Right atrium auricular region (tissue), 2 donors: ENCODE measurements at regions not wholly inside any gene's neighbourhood (a gene's known extent, or its start where the extent isn't known, plus 50 kb on each side); places are given as distances from the start of the nearest gene placed in this dataset.
"Not testable (repeated sequence)": the region's sequence is repeated elsewhere in the genome, so short reads cannot be mapped to it uniquely, and the experiment has no call there.

Source experiments
- DNase-seq: peaks from one replicate; pipeline ENCODE4 v3.0.0-alpha.2; 2019; ENCODE audit warnings: low spot score
- H3K27ac ChIP-seq, 2 donors: fragments of 200-600 bp; sonication (generic); 1 replicate in 1 of 2; 2 replicates in 1 of 2; pipeline ENCODE4 v1.5.1; 2016 to 2019
- H3K27me3 ChIP-seq, 2 donors: fragments of 200-600 bp; sonication (generic); one replicate each; pipeline versions ENCODE4 v1.5.1 to v1.6.0; 2017 to 2019
- H3K36me3 ChIP-seq: fragments of 200-600 bp; sonication (generic); one replicate; pipeline ENCODE4 v1.5.1; 2016
- H3K4me1 ChIP-seq, 2 donors: fragments of 200-600 bp; sonication (generic); one replicate each; pipeline versions ENCODE4 v1.5.1 to v1.6.0; 2017 to 2019
- H3K4me3 ChIP-seq, 2 donors: fragments of 200-600 bp; sonication (generic); 1 replicate in 1 of 2; 2 replicates in 1 of 2; pipeline ENCODE4 v1.5.1; 2017 to 2019; ENCODE audit warnings: mild to moderate bottlenecking in 1 of 2, moderate library complexity in 1 of 2
- H3K9me3 ChIP-seq, 2 donors: fragments of 200-600 bp; sonication (generic); one replicate each; pipeline ENCODE4 v1.5.1; 2019
- TF ChIP-seq, protein P1 (sequence below), 2 donors: fragments of 200-600 bp; sonication (generic); IDR thresholded peaks; one replicate each; pipeline ENCODE4 v1.5.1; 2019; ENCODE audit warnings: antibody characterized with exemption in 2 of 2

DNA sequence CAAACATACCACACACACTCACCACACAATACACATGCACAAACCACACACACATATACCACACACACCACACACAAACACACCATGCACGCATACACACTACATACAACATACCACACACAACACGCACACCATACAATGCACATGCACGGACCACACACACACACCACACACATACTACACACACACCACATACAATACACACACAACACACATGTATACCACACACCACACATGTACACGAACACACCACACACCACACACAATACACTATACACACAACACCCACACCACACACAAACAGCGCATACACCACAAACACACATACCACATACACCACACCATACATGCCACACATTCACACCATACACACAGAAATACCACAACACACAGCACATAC lies 480.3 kb downstream of the DIRAS2 start:
- no peak overlapping the region for H3K4me3 ChIP-seq
- no peaks in the 10 kb centered on the region for H3K9me3 ChIP-seq
- no peaks in the 10 kb centered on the region for H3K27me3 ChIP-seq
- no peaks in the 10 kb centered on the region for H3K36me3 ChIP-seq
- H3K4me1 ChIP-seq, result no peaks in the 10 kb centered on the region
- DNase-seq, result no peak
- H3K27ac ChIP-seq, result no peak overlapping the region
- TF ChIP-seq, protein P1, sequence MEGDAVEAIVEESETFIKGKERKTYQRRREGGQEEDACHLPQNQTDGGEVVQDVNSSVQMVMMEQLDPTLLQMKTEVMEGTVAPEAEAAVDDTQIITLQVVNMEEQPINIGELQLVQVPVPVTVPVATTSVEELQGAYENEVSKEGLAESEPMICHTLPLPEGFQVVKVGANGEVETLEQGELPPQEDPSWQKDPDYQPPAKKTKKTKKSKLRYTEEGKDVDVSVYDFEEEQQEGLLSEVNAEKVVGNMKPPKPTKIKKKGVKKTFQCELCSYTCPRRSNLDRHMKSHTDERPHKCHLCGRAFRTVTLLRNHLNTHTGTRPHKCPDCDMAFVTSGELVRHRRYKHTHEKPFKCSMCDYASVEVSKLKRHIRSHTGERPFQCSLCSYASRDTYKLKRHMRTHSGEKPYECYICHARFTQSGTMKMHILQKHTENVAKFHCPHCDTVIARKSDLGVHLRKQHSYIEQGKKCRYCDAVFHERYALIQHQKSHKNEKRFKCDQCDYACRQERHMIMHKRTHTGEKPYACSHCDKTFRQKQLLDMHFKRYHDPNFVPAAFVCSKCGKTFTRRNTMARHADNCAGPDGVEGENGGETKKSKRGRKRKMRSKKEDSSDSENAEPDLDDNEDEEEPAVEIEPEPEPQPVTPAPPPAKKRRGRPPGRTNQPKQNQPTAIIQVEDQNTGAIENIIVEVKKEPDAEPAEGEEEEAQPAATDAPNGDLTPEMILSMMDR (IDR thresholded peaks at IDR 0.05), result no peak

DNA sequence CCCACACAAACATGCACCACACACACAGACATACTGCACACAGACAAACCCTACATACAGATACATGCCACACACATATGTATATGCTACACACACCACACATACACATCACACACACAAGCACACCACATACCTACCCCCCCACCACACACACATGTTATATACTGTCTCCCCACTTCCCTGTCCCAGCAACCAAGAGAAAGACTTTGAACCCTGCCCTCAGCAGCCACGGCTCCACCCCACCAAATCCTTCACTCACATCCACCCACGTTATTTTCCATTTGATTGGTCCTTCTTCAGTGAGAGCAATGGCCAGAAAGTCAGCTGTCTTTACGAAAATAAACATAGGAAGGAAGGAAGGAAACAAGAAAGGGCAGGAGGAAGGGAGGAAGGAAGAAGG lies 479.8 kb downstream of the DIRAS2 start:
- no peak overlapping the region for H3K4me3 ChIP-seq
- H3K27ac ChIP-seq, result no peak overlapping the region
- no peaks in the 10 kb centered on the region for H3K36me3 ChIP-seq
- TF ChIP-seq, protein P1 (IDR thresholded peaks at IDR 0.05), result no peak
- no peaks in the 10 kb centered on the region for H3K4me1 ChIP-seq
- no peaks in the 10 kb centered on the region for H3K9me3 ChIP-seq
- no peak for DNase-seq
- H3K27me3 ChIP-seq, result no peaks in the 10 kb centered on the region

DNA sequence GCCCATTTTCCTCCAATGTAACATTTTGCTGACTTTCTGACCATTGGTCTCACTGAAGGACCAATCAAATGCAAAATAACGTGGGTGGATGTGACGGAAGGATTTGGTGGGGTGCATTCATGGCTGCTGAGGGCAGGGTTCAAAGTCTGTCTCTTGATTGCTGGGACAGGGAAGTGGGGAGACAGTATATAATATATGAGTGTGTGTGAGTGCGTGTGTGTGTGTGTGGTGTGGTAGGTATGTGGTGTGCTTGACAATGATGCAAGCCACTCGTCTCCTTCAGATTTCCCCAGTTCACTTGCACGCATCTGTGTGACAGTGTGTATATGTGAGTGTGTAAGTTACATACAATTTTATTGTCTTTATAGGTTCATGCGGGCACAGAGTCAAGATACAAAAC lies 477.3 kb downstream of the DIRAS2 start:
- Histone ChIP-seq H3K36me3 (no peaks in the 10 kb centered on the region), H3K4me1 (no peaks in the 10 kb centered on the region), H3K27me3 (no peaks in the 10 kb centered on the region), H3K9me3 (no peaks in the 10 kb centered on the region), H3K4me3 (no peak overlapping the region), H3K27ac (no peak overlapping the region)
- no peak for DNase-seq
- TF ChIP-seq, protein P1 (IDR thresholded peaks at IDR 0.05), result no peak

DNA sequence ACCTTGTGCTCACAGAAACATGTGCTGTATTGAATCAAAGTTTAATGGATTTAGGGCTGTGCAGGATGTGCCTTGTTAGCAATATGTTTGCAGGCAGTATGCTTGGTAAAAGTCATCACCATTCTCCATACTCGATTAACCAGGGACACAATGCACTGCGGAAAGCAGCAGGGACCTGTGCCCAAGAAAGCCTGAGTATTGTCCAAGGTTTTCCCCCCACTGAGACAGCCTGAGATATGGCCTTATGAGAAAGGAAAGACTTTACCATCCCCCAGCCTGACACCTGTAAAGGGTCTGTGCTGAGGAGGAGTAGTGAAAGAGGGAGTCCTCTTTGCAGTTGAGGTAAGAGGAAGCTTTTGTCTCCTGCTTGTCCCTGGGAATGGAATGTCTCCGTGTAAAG lies 476.2 kb downstream of the DIRAS2 start:
- H3K4me1 ChIP-seq, H3K36me3 ChIP-seq, DNase-seq, H3K27me3 ChIP-seq, H3K9me3 ChIP-seq, H3K27ac ChIP-seq, H3K4me3 ChIP-seq: not testable (repeated sequence)

DNA sequence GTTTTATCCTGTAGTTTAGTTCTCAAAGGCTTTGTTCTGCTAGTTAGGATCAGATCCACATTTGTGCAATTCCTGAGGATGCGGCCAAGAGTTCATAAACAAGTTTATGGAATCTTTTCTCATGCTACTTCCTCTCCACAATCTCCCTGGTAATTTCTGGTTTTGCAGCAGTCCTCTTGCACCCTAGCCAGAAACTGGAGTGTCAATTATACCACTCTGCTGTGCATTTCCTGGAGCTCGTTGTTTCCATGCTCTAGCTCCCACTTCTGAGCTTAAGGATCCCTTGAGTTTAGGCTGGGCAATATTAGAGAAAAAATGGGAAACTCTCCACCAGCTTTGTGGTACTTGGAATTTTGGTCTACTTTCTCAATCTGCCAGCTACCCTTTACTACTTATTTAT lies 474.7 kb downstream of the DIRAS2 start:
- no peak for DNase-seq
- TF ChIP-seq, protein P1 (IDR thresholded peaks at IDR 0.05), result no peak

DNA sequence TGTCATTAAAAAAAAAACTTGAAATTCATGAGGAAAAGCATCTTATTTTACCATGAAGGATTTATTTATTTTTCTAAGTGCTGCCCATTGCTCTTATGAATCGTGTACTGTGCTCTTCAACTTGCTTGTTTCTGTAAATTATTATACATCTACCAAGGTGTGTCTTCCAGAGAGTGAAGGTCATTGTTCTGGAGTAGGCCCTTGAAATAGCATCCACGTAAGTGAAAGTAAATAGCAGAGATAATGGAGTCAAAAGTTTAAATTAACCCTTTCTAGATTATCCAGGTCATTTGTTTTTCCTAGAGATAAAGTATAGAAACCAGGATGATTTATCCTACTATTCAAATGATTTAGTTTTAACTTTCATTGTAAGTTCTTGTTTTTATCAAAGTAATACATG lies 473.1 kb downstream of the DIRAS2 start:
- H3K4me3 ChIP-seq, result no peak overlapping the region
- H3K27me3 ChIP-seq, result no peaks in the 10 kb centered on the region
- no peak for DNase-seq
- H3K36me3 ChIP-seq, result no peaks in the 10 kb centered on the region
- TF ChIP-seq, protein P1 (IDR thresholded peaks at IDR 0.05), result no peak
- H3K27ac ChIP-seq, result no peak overlapping the region
- peaks cover 0 to 6% of the 10 kb centered on the region in 2 donors for H3K9me3 ChIP-seq
- H3K4me1 ChIP-seq, result no peaks in the 10 kb centered on the region

More for the DNA sequence above, 474.7 kb downstream of the DIRAS2 start:
- H3K4me3 ChIP-seq, result no peak overlapping the region
- no peaks in the 10 kb centered on the region for H3K27me3 ChIP-seq
- no peaks in the 10 kb centered on the region for H3K4me1 ChIP-seq
- H3K27ac ChIP-seq, result no peak overlapping the region
- no peaks in the 10 kb centered on the region for H3K36me3 ChIP-seq
- peaks cover 0 to 6% of the 10 kb centered on the region in 2 donors for H3K9me3 ChIP-seq

DNA sequence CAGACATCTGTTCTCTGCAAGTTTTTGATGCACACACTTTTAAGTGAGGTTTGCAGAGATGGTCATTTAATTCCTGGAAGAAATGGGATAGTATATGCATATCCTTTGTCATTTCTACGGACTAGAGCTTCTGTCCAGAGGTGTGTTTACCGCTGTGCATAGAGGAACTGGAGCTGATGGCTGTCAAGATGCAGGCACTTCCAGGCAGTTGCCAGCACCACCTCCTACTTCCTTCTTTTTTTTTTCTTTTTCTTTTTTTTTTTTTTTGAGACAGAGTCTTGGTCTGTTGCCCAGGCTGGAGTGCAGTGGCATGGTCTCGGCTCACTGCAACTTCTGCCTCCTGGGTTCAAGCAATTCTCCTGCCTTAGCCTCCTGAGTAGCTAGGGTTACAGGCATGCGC lies 468.7 kb downstream of the DIRAS2 start:
- not testable (repeated sequence) for H3K4me3 ChIP-seq, DNase-seq, H3K27me3 ChIP-seq, H3K36me3 ChIP-seq, H3K4me1 ChIP-seq, H3K27ac ChIP-seq, H3K9me3 ChIP-seq

- not testable (repeated sequence) for DNase-seq, H3K27ac ChIP-seq, H3K27me3 ChIP-seq
Observed at GRCh38 chr9:90174346-90174745, 468.3 kb downstream of the DIRAS2 start.

More at GRCh38 chr9:90174346-90174745, 468.3 kb downstream of the DIRAS2 start:
- H3K4me3 ChIP-seq, H3K9me3 ChIP-seq, H3K36me3 ChIP-seq, H3K4me1 ChIP-seq: not testable (repeated sequence)
